KMS-11 (cell line): ENCODE measurements at regions not wholly inside any gene's neighbourhood (a gene's known extent, or its start where the extent isn't known, plus 50 kb on each side); places are given as distances from the start of the nearest gene placed in this dataset.

Source experiments
- H2AFZ ChIP-seq: fragments of 200-600 bp; sonication (generic); 2 replicates; pipeline ENCODE4 v1.6.1; 2016; ENCODE audit warnings: antibody characterized with exemption, mixed run types, low read depth
- H3K27ac ChIP-seq: fragments of 200-600 bp; sonication (generic); 2 replicates; pipeline ENCODE4 v1.6.1; 2016; ENCODE audit warnings: mild to moderate bottlenecking, mixed run types
- H3K27me3 ChIP-seq: fragments of 200-600 bp; sonication (generic); 2 replicates; pipeline ENCODE4 v1.6.1; 2017; ENCODE audit warnings: mild to moderate bottlenecking, low read depth, mixed run types, moderate library complexity; ENCODE audit not compliant: insufficient read depth
- H3K36me3 ChIP-seq: fragments of 200-600 bp; sonication (generic); 2 replicates; pipeline ENCODE4 v1.6.1; 2017; ENCODE audit warnings: mild to moderate bottlenecking, mixed run types; ENCODE audit not compliant: insufficient read depth
- H3K4me1 ChIP-seq: fragments of 200-600 bp; sonication (generic); 2 replicates; pipeline ENCODE4 v1.6.1; 2016; ENCODE audit warnings: mild to moderate bottlenecking, low read depth, mixed run types; ENCODE audit not compliant: poor library complexity, severe bottlenecking
- H3K4me2 ChIP-seq: fragments of 200-600 bp; sonication (generic); 2 replicates; pipeline ENCODE4 v1.7.0; 2016; ENCODE audit warnings: mild to moderate bottlenecking, mixed run types
- H3K4me3 ChIP-seq: fragments of 200-600 bp; sonication (generic); IDR thresholded peaks from 2 replicates; pipeline ENCODE4 v1.6.1; 2017; ENCODE audit warnings: low read depth, low read length, mixed read lengths; ENCODE audit not compliant: insufficient read depth
- H3K79me2 ChIP-seq: fragments of 200-600 bp; sonication (generic); 2 replicates; pipeline ENCODE4 v1.6.1; 2016; ENCODE audit warnings: low read depth, mixed run types; ENCODE audit not compliant: insufficient read depth
- H3K9ac ChIP-seq: fragments of 200-600 bp; sonication (generic); 2 replicates; pipeline ENCODE4 v1.6.1; 2016; ENCODE audit warnings: mild to moderate bottlenecking, mixed run types
- H4K20me1 ChIP-seq: fragments of 200-600 bp; sonication (generic); 2 replicates; pipeline ENCODE4 v1.6.1; 2016; ENCODE audit warnings: mild to moderate bottlenecking, mixed run types; ENCODE audit not compliant: insufficient read depth
- TF ChIP-seq, protein P1 (sequence below): fragments of 200-600 bp; sonication (generic); conservative IDR thresholded peaks from 2 replicates; pipeline ENCODE4 v1.6.1; 2017; ENCODE audit warnings: low read depth, mild to moderate bottlenecking, antibody characterized with exemption, low read length, moderate library complexity, mixed read lengths

DNA sequence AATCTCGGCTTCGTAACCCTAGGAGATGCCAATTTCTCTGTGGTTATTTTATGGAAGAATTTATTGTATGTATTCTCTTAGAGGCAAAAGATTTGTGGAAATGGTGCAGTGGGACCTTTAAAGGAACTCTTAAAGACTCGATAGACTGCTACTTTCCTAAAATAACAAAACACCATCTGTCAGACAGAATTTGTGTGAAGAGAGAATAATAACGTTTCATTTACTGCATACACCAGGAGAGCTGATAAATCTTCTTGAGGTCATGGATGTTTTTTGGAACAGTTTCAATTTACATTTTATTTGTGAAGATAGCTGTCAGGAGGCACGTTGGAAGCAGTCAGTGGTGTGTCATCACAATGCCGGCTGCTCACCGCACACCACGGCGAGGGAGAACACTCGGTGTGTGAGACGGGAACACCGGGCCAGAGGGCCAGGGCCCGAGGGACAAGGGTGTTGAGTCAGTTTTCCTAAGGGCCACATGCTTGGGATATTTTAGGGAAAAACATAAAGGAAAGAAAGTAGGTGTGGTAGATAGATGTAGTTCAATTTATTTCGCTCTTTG, 1681.0 kb upstream of the DDX18 start:
- Histone ChIP-seq H3K27me3 (no peaks in the 10 kb centered on the region), H3K4me1 (no peaks in the 10 kb centered on the region), H4K20me1 (no peaks in the 10 kb centered on the region), H3K4me3 (no peak overlapping the region), H3K36me3 (no peaks in the 10 kb centered on the region), H3K79me2 (no peaks in the 10 kb centered on the region), H2AFZ (no peak overlapping the region), H3K9ac (no peak overlapping the region), H3K4me2 (no peak overlapping the region), H3K27ac (no peak overlapping the region)
- TF ChIP-seq, protein P1, sequence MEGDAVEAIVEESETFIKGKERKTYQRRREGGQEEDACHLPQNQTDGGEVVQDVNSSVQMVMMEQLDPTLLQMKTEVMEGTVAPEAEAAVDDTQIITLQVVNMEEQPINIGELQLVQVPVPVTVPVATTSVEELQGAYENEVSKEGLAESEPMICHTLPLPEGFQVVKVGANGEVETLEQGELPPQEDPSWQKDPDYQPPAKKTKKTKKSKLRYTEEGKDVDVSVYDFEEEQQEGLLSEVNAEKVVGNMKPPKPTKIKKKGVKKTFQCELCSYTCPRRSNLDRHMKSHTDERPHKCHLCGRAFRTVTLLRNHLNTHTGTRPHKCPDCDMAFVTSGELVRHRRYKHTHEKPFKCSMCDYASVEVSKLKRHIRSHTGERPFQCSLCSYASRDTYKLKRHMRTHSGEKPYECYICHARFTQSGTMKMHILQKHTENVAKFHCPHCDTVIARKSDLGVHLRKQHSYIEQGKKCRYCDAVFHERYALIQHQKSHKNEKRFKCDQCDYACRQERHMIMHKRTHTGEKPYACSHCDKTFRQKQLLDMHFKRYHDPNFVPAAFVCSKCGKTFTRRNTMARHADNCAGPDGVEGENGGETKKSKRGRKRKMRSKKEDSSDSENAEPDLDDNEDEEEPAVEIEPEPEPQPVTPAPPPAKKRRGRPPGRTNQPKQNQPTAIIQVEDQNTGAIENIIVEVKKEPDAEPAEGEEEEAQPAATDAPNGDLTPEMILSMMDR = no peak

DNA sequence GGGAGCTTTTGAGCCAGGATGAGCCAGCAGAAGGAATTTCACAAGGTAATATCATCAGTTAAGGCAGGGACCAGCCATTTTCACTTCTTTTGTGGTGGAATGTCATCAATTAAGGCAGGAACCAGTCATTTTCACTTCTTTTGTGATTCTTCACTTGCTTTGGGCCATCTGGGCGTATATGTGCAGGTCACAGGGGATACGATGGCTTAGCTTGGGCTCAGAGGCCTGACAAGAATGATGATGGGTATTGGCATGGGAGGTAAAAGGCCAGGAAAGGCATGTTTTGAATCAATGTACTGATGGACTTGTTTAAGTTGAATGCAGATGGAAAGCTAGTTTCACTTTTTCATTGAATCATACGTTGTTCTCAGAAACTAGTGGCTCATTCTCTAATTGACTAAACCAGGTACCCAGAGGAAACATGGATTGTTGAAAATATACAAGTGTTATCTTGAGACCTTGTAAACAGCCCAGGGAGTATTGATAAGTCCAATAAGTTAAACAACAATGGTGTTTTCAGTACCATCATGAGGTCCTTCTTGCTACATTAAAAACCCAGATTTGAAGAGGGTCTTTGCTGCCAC, 1672.5 kb upstream of the DDX18 start:
- H2AFZ ChIP-seq = no peak overlapping the region
- no peaks in the 10 kb centered on the region for H3K27me3 ChIP-seq
- H3K36me3 ChIP-seq = no peaks in the 10 kb centered on the region
- H3K4me2 ChIP-seq = no peak overlapping the region
- no peaks in the 10 kb centered on the region for H4K20me1 ChIP-seq
- no peaks in the 10 kb centered on the region for H3K79me2 ChIP-seq
- TF ChIP-seq, protein P1 = no peak
- no peaks in the 10 kb centered on the region for H3K4me1 ChIP-seq
- H3K4me3 ChIP-seq = no peak overlapping the region
- H3K27ac ChIP-seq = no peak overlapping the region
- H3K9ac ChIP-seq = no peak overlapping the region

DNA sequence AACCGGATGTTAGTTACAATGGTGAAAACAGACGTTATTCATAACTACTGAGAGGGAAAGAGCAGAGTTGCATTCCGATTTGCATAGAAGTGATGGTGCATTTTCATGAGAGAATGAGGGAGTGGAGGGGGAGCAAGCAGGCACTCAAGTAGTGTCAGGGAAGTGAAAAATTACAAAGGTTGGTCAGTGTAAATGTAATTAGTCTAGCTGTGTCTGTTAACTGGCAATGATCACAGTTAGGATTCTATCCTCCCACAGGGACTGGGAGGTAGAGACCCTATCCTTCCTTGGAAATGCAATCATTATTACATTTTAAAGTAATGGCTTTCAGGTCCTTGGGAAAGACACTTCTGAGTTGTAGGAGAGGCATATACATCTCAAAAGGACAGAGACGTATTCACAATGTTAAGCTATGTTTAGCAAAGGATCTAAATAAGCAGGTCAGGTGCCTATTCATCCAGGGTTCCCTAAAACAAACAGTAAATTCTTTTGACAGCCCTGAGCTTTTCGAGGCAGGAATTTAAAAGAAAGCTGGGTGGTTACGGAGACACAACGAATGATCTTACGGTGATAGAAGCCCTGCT, 1671.8 kb upstream of the DDX18 start:
- H3K27ac ChIP-seq = no peak overlapping the region

DNA sequence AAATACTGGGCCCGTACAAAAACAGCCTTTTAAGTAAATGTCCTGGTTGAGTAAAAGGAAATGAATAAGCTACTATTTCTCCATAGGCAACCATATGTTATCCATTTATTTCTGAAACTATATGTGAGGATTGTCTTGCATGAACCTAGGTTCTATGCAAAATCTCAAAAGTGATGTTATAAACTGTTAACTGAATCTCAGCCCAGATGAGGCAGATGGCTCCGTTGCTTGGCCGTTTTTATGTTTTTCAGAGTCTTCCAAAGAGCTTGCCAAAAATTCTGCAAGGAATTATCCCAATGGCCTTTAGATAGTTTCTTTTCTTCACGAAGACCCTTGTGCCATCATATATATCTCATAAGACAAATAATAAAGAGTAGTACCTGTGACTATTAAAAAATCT, 1669.5 kb upstream of the DDX18 start:
- Histone ChIP-seq H3K36me3 (no peaks in the 10 kb centered on the region), H3K27me3 (no peaks in the 10 kb centered on the region), H3K9ac (no peak overlapping the region), H3K4me3 (no peak overlapping the region), H3K4me1 (no peaks in the 10 kb centered on the region), H4K20me1 (no peaks in the 10 kb centered on the region), H3K4me2 (no peak overlapping the region), H2AFZ (no peak overlapping the region), H3K79me2 (no peaks in the 10 kb centered on the region), H3K27ac (no peak overlapping the region)
- TF ChIP-seq, protein P1 = no peak

More for the DNA sequence above, 1671.8 kb upstream of the DDX18 start:
- no peaks in the 10 kb centered on the region for H3K27me3 ChIP-seq
- H3K4me3 ChIP-seq = no peak overlapping the region
- H2AFZ ChIP-seq = no peak overlapping the region
- H3K4me1 ChIP-seq = no peaks in the 10 kb centered on the region
- no peaks in the 10 kb centered on the region for H3K79me2 ChIP-seq
- H3K4me2 ChIP-seq = no peak overlapping the region
- no peaks in the 10 kb centered on the region for H4K20me1 ChIP-seq
- TF ChIP-seq, protein P1 = no peak
- H3K36me3 ChIP-seq = no peaks in the 10 kb centered on the region
- no peak overlapping the region for H3K9ac ChIP-seq
